Endothelial cell (in vitro differentiated cells): ENCODE measurements at regions not wholly inside any gene's neighbourhood (a gene's known extent, or its start where the extent isn't known, plus 50 kb on each side); places are given as distances from the start of the nearest gene placed in this dataset.

ENCODE experiments used
- DNase-seq: peaks from one replicate; pipeline ENCODE4 v3.0.0; 2021; ENCODE audit warnings: low spot score
- H3K27ac Mint-ChIP-seq: one replicate; pipeline ENCODE4 v1.8.0; 2021; ENCODE audit warnings: mixed read lengths, inconsistent platforms; ENCODE audit not compliant: unreplicated experiment
- H3K27me3 Mint-ChIP-seq: one replicate; pipeline ENCODE4 v1.8.0; 2021; ENCODE audit warnings: mild to moderate bottlenecking, moderate library complexity, mixed read lengths, inconsistent platforms; ENCODE audit not compliant: unreplicated experiment
- H3K36me3 Mint-ChIP-seq: one replicate; pipeline ENCODE4 v1.8.0; 2021; ENCODE audit warnings: mild to moderate bottlenecking, low read depth, mixed read lengths, inconsistent platforms; ENCODE audit not compliant: unreplicated experiment
- H3K4me1 Mint-ChIP-seq: one replicate; pipeline ENCODE4 v1.8.0; 2021; ENCODE audit warnings: mild to moderate bottlenecking, mixed read lengths, inconsistent platforms; ENCODE audit not compliant: unreplicated experiment
- H3K4me3 Mint-ChIP-seq: one replicate; pipeline ENCODE4 v1.8.0; 2021; ENCODE audit warnings: mild to moderate bottlenecking, mixed read lengths, inconsistent platforms; ENCODE audit not compliant: unreplicated experiment
- H3K9me3 Mint-ChIP-seq: one replicate; pipeline ENCODE4 v1.8.0; 2021; ENCODE audit warnings: mixed read lengths, inconsistent platforms; ENCODE audit not compliant: unreplicated experiment
- CTCF ChIP-seq: fragments of 200-600 bp; sonication (generic); IDR thresholded peaks from one replicate; pipeline ENCODE4 v1.5.0; 2021; ENCODE audit warnings: antibody characterized with exemption; ENCODE audit not compliant: unreplicated experiment

GRCh38 chr4:164485136-164485535, 268.8 kb upstream of the SMIM31 start:
- TF ChIP-seq CTCF: no peak
- no peaks in the 10 kb centered on the region for H3K36me3 Mint-ChIP-seq
- DNase-seq: no peak
- no peaks in the 10 kb centered on the region for H3K9me3 Mint-ChIP-seq
- H3K4me3 Mint-ChIP-seq: no peak overlapping the region
- peaks cover 1% of the 10 kb centered on the region for H3K27me3 Mint-ChIP-seq
- no peaks in the 10 kb centered on the region for H3K4me1 Mint-ChIP-seq
- no peak overlapping the region for H3K27ac Mint-ChIP-seq

- Mint-ChIP-seq H3K27me3 (no peaks in the 10 kb centered on the region), H3K4me3 (no peak overlapping the region), H3K4me1 (no peaks in the 10 kb centered on the region), H3K27ac (no peak overlapping the region), H3K36me3 (no peaks in the 10 kb centered on the region), H3K9me3 (no peaks in the 10 kb centered on the region)
- TF ChIP-seq CTCF: no peak
- DNase-seq: no peak
Observed at GRCh38 chr4:164488114-164488513, 265.8 kb upstream of the SMIM31 start.

- no peaks in the 10 kb centered on the region for H3K4me1 Mint-ChIP-seq
- DNase-seq: no peak
- H3K9me3 Mint-ChIP-seq: no peaks in the 10 kb centered on the region
- H3K27ac Mint-ChIP-seq: no peak overlapping the region
- no peak for TF ChIP-seq CTCF
- peaks cover 3% of the 10 kb centered on the region for H3K27me3 Mint-ChIP-seq
- H3K36me3 Mint-ChIP-seq: no peaks in the 10 kb centered on the region
- no peak overlapping the region for H3K4me3 Mint-ChIP-seq
Observed at GRCh38 chr4:164501074-164501473, 252.9 kb upstream of the SMIM31 start.

- no peak for DNase-seq
- Mint-ChIP-seq H3K4me3 (no peak overlapping the region), H3K4me1 (peaks cover 2% of the 10 kb centered on the region), H3K9me3 (no peaks in the 10 kb centered on the region), H3K27ac (no peak overlapping the region), H3K27me3 (no peaks in the 10 kb centered on the region), H3K36me3 (no peaks in the 10 kb centered on the region)
- no peak for TF ChIP-seq CTCF
Observed at GRCh38 chr4:164503874-164504273, 250.1 kb upstream of the SMIM31 start.

GRCh38 chr4:164508097-164508496, 245.8 kb upstream of the SMIM31 start:
- peaks cover 2% of the 10 kb centered on the region for H3K4me1 Mint-ChIP-seq
- H3K27ac Mint-ChIP-seq: no peak overlapping the region
- DNase-seq: no peak
- no peak for TF ChIP-seq CTCF
- H3K36me3 Mint-ChIP-seq: no peaks in the 10 kb centered on the region
- no peaks in the 10 kb centered on the region for H3K9me3 Mint-ChIP-seq
- H3K27me3 Mint-ChIP-seq: no peaks in the 10 kb centered on the region
- H3K4me3 Mint-ChIP-seq: no peak overlapping the region
